HCT116 (cell line): ENCODE measurements at regions not wholly inside any gene's neighbourhood (a gene's known extent, or its start where the extent isn't known, plus 50 kb on each side); places are given as distances from the start of the nearest gene placed in this dataset.

Experiments used
- ATAC-seq: fragments of 200-7000 bp; cut with Tn5 transposase; 2 replicates; pipeline ENCODE4 v1.9.1; 2020; ENCODE audit warnings: mild to moderate bottlenecking, moderate library complexity
- BruUV-seq: library from RNA; stranded (reverse); fragments of 400-500 nt; replicated peaks from 2 replicates; lab custom pipeline; 2021; lab: Mats Ljungman, UMichigan
- CTCF ChIA-PET: fragments of 300-600 bp; sonication (Branson Sonifier 250); formaldehyde crosslinking; loops from one replicate; lab custom pipeline; 2021; ENCODE audit warnings: antibody characterized with exemption; lab: Charles Lee
- POLR2A ChIA-PET: fragments of 300-600, 350-600 bp; sonication (Branson Sonifier 250); formaldehyde crosslinking; loops from one replicate; lab custom pipeline; 2021; ENCODE audit warnings: antibody characterized with exemption; lab: Charles Lee
- RAD21 ChIA-PET, 2 experiments: fragments of 300-600 bp; sonication (Branson Sonifier 250); formaldehyde crosslinking; loops; one replicate each; lab custom pipeline; 2023; ENCODE audit warnings: low total read pairs in 2 of 2; ENCODE audit not compliant: uncharacterized antibody in 2 of 2, unreplicated experiment in 2 of 2, low non-redundant PET in 1 of 2; lab: Charles Lee
- DNase-seq: peaks from one replicate; pipeline ENCODE4 v3.0.0-alpha.2; 2010; ENCODE audit warnings: low read depth, low spot score
- H2AFZ ChIP-seq: fragments of 200-600 bp; shearing (Covaris generic), sonication (generic); 2 replicates; pipeline ENCODE4 v1.6.1; 2017; ENCODE audit warnings: low read depth, mixed run types, mixed read lengths, antibody characterized with exemption, low read length; ENCODE audit not compliant: poor library complexity, severe bottlenecking
- H3K27ac ChIP-seq: 2 replicates; pipeline ENCODE4 v1.5.1; 2012; ENCODE audit warnings: low read depth, low read length
- H3K27me3 ChIP-seq: fragments of 200-600 bp; sonication (generic); 2 replicates; pipeline ENCODE4 v1.6.1; 2016; ENCODE audit warnings: mixed run types, low read length, mixed read lengths; ENCODE audit not compliant: insufficient read depth
- H3K36me3 ChIP-seq, 2 experiments: fragments of 200-500 bp in 1 of 2; fragments of 200-600 bp in 1 of 2; sonication (Bioruptor generic) in 1 of 2; sonication (generic) in 1 of 2; 2 replicates each; pipeline versions ENCODE4 v1.5.1 to v1.6.1; 2014 to 2016; ENCODE audit warnings: low read length in 2 of 2, inconsistent platforms in 1 of 2, mixed read lengths in 1 of 2, mixed run types in 1 of 2; ENCODE audit not compliant: insufficient read depth in 2 of 2, control insufficient read depth in 1 of 2
- H3K4me1 ChIP-seq, 2 experiments: fragments of 200-600 bp in 1 of 2; sonication (generic) in 1 of 2; 2 replicates each; pipeline versions ENCODE4 v1.5.1 to v1.6.1; 2012 to 2017; ENCODE audit warnings: low read length in 2 of 2, inconsistent platforms in 1 of 2, mild to moderate bottlenecking in 1 of 2, mixed read lengths in 1 of 2, mixed run types in 1 of 2, moderate library complexity in 1 of 2; ENCODE audit not compliant: insufficient read depth in 2 of 2, control insufficient read depth in 1 of 2
- H3K4me2 ChIP-seq: fragments of 200-600 bp; sonication (generic); 2 replicates; pipeline ENCODE4 v1.6.1; 2017; ENCODE audit warnings: mixed run types, low read length, mixed read lengths
- H3K4me3 ChIP-seq, 2 experiments: fragments of 200-600 bp in 1 of 2; sonication (generic) in 1 of 2; replicated peaks in 1 of 2; 2 replicates each; pipeline ENCODE4 v1.5.1; 2011 to 2016; ENCODE audit warnings: low read length in 2 of 2, control low read depth in 1 of 2, low read depth in 1 of 2, mild to moderate bottlenecking in 1 of 2, mixed read lengths in 1 of 2, mixed run types in 1 of 2
- H3K79me2 ChIP-seq: fragments of 200-600 bp; sonication (generic); 2 replicates; pipeline ENCODE4 v1.6.1; 2017; ENCODE audit warnings: mild to moderate bottlenecking, mixed run types, low read length, moderate library complexity, mixed read lengths; ENCODE audit not compliant: insufficient read depth
- H3K9ac ChIP-seq: fragments of 200-600 bp; sonication (generic); 2 replicates; pipeline ENCODE4 v1.6.1; 2016; ENCODE audit warnings: low read length, mixed read lengths
- H3K9me2 ChIP-seq: fragments of 200-600 bp; sonication (generic), shearing (Covaris generic); 2 replicates; pipeline ENCODE4 v1.6.1; 2017; ENCODE audit warnings: mixed run types, mild to moderate bottlenecking, moderate library complexity; ENCODE audit not compliant: insufficient read depth
- H3K9me3 ChIP-seq, 2 experiments: fragments of 200-500 bp in 1 of 2; fragments of 200-600 bp in 1 of 2; sonication (Bioruptor generic) in 1 of 2; sonication (generic) in 1 of 2; 2 replicates each; pipeline ENCODE4 v1.6.1; 2014 to 2017; ENCODE audit warnings: low read length in 2 of 2, mixed read lengths in 2 of 2, inconsistent platforms in 1 of 2, low read depth in 1 of 2, mild to moderate bottlenecking in 1 of 2, mixed run types in 1 of 2, moderate library complexity in 1 of 2; ENCODE audit not compliant: control insufficient read depth in 1 of 2, insufficient read depth in 1 of 2
- H4K20me1 ChIP-seq: fragments of 200-600 bp; sonication (generic), shearing (Covaris generic); 2 replicates; pipeline ENCODE4 v1.6.1; 2017; ENCODE audit warnings: mixed run types, mild to moderate bottlenecking, moderate library complexity; ENCODE audit not compliant: insufficient read depth
- CBX3 ChIP-seq: IDR thresholded peaks from 2 replicates; pipeline ENCODE4 v1.6.1; 2012; ENCODE audit warnings: low read depth
- EGR1 ChIP-seq: IDR thresholded peaks from 2 replicates; pipeline ENCODE4 v1.6.1; 2012; ENCODE audit warnings: low read depth
- EZH2 ChIP-seq: fragments of 200-600 bp; sonication (generic); IDR thresholded peaks from 2 replicates; pipeline ENCODE4 v1.6.1; 2017; ENCODE audit warnings: antibody characterized with exemption, mixed run types
- EZH2phosphoT487 ChIP-seq: fragments of 200-600 bp; IDR thresholded peaks from 2 replicates; pipeline ENCODE4 v1.6.1; 2018; ENCODE audit warnings: antibody characterized with exemption, borderline replicate concordance
- JUND ChIP-seq: IDR thresholded peaks from 2 replicates; pipeline ENCODE4 v1.6.1; 2012
- POLR2AphosphoS5 ChIP-seq: IDR thresholded peaks from 2 replicates; pipeline ENCODE4 v1.6.1; 2011; ENCODE audit warnings: mild to moderate bottlenecking, low read depth, low read length, moderate library complexity
- RAD21 ChIP-seq: IDR thresholded peaks from 2 replicates; pipeline ENCODE4 v1.6.1; 2012; ENCODE audit warnings: low read depth, mild to moderate bottlenecking
- SIN3A ChIP-seq: IDR thresholded peaks from 2 replicates; pipeline ENCODE4 v1.6.1; 2012; ENCODE audit warnings: low read depth
- SRF ChIP-seq: IDR thresholded peaks from 2 replicates; pipeline ENCODE4 v1.6.1; 2012; ENCODE audit warnings: low read depth
- YY1 ChIP-seq: IDR thresholded peaks from 2 replicates; pipeline ENCODE4 v1.6.1; 2011; ENCODE audit warnings: low read length, low read depth, moderate library complexity, mild to moderate bottlenecking; ENCODE audit not compliant: insufficient replicate concordance; ENCODE audit errors: extremely low read depth
- ZFX ChIP-seq: fragments of 450-650 bp; IDR thresholded peaks from 2 replicates; pipeline ENCODE4 v1.6.1; 2017
- ZNF274 ChIP-seq: fragments of 200-500 bp; sonication (Bioruptor generic); IDR thresholded peaks from 2 replicates; pipeline ENCODE4 v1.6.1; 2014; ENCODE audit warnings: mild to moderate bottlenecking, low read depth, low read length, inconsistent platforms
- intact Hi-C: fragments of 100-400 bp; cut with micrococcal nuclease; formaldehyde crosslinking; loops from 2 replicates; pipeline ENCODE4 v1.10.0; 2022
- TF ChIP-seq, protein P1 (sequence below), 3 experiments: fragments of 200-600 bp in 1 of 3; sonication (generic) in 1 of 3; IDR thresholded peaks in 2 of 3; conservative IDR thresholded peaks in 1 of 3; 2 replicates each; pipeline ENCODE4 v1.5.1; 2012 to 2017; ENCODE audit warnings: low read depth in 2 of 3, low read length in 2 of 3, antibody characterized with exemption in 1 of 3, borderline replicate concordance in 1 of 3, control low read depth in 1 of 3, mild to moderate bottlenecking in 1 of 3, mixed read lengths in 1 of 3, mixed run types in 1 of 3, moderate library complexity in 1 of 3; ENCODE audit not compliant: insufficient read depth in 1 of 3
- TF ChIP-seq, protein P2 (sequence below): IDR thresholded peaks from 2 replicates; pipeline ENCODE4 v1.6.1; 2012
- TF ChIP-seq, protein P3 (sequence below): IDR thresholded peaks from 2 replicates; pipeline ENCODE4 v1.6.1; 2012; ENCODE audit warnings: low read depth
- TF ChIP-seq, protein P4 (sequence below): IDR thresholded peaks from 2 replicates; pipeline ENCODE4 v1.6.1; 2012

DNA sequence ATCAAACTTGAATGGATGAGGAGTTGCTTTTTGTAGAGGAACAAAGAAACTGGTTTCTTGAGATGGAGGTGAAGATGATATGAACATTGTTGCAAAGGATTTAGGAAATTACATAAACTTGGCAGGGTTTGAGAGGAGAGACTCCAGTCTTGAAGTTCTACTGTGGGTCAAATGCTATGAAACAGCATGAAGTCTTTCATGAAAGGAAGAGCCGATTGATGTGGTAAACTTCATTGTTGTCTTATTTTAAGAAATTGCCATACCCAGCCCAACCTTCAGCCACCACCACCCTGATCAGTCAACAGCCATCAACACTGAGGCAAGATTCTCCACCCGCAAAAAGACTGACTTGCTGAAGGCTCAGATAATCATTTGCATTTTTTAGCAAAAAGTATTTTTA is 52.2 kb downstream of the SIPA1L2 start:
- ChIA-PET RAD21 (no interaction called here), POLR2A (no interaction called here)
- no peaks in the 10 kb centered on the region for H4K20me1 ChIP-seq
- no peak for TF ChIP-seq EGR1
- no peak for TF ChIP-seq YY1
- TF ChIP-seq ZFX, result no peak
- no peak for TF ChIP-seq POLR2AphosphoS5
- TF ChIP-seq, all 23 proteins: peak for 0
- CTCF ChIA-PET, result no interaction called here
- Histone ChIP-seq H3K4me3 (no peak overlapping the region), H3K27me3 (no peaks in the 10 kb centered on the region), H3K9ac (no peak overlapping the region), H3K36me3 (no peaks in the 10 kb centered on the region), H3K9me3 (no peaks in the 10 kb centered on the region), H3K9me2 (no peaks in the 10 kb centered on the region), H3K4me2 (no peak overlapping the region), H3K79me2 (no peaks in the 10 kb centered on the region), H3K4me1 (peaks cover 0 to 3% of the 10 kb centered on the region in 2 experiments; a peak in 2 of 4 replicates), H2AFZ (no peak overlapping the region), H3K27ac (no peak overlapping the region)
- ATAC-seq, result no peak
- no peak for DNase-seq
- no TSS peak for BruUV-seq
- intact Hi-C loops, result no loop called here

DNA sequence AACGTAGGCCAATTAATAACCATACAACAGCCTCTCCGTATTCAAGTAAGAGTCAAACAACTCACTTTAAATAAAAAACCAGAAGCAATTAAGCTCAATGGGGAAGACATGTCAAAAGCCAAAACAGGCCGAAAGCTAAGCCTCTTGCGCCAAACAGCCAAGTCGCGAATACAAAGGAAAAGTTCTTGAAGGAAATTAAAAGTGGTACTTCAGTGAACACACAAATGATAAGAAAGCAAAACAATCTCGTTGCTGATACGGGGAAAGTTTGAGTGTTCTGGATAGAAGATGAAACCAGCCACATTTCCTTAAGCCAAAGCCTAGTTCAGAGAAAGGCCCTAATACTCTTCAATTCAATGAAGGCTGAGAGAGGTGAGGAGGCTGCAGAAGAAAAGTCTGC is 53.4 kb downstream of the SIPA1L2 start:
- Histone ChIP-seq H3K9me2 (no peaks in the 10 kb centered on the region), H2AFZ (no peak overlapping the region), H4K20me1 (no peaks in the 10 kb centered on the region), H3K36me3 (no peaks in the 10 kb centered on the region), H3K79me2 (no peaks in the 10 kb centered on the region), H3K27me3 (no peaks in the 10 kb centered on the region), H3K4me3 (no peak overlapping the region), H3K9me3 (no peaks in the 10 kb centered on the region), H3K27ac (no peak overlapping the region), H3K9ac (no peak overlapping the region), H3K4me2 (no peak overlapping the region), H3K4me1 (peaks cover 0 to 7% of the 10 kb centered on the region in 2 experiments; a peak in 2 of 4 replicates)
- ChIA-PET CTCF (no interaction called here), RAD21 (no interaction called here), POLR2A (no interaction called here)
- TF ChIP-seq RAD21 (no peak), JUND (no peak), ZNF274 (no peak), EZH2 (no peak), POLR2AphosphoS5 (no peak), EGR1 (no peak), SRF (no peak), ZFX (no peak), CBX3 (no peak), EZH2phosphoT487 (no peak), SIN3A (no peak)
- TF ChIP-seq, protein P1, sequence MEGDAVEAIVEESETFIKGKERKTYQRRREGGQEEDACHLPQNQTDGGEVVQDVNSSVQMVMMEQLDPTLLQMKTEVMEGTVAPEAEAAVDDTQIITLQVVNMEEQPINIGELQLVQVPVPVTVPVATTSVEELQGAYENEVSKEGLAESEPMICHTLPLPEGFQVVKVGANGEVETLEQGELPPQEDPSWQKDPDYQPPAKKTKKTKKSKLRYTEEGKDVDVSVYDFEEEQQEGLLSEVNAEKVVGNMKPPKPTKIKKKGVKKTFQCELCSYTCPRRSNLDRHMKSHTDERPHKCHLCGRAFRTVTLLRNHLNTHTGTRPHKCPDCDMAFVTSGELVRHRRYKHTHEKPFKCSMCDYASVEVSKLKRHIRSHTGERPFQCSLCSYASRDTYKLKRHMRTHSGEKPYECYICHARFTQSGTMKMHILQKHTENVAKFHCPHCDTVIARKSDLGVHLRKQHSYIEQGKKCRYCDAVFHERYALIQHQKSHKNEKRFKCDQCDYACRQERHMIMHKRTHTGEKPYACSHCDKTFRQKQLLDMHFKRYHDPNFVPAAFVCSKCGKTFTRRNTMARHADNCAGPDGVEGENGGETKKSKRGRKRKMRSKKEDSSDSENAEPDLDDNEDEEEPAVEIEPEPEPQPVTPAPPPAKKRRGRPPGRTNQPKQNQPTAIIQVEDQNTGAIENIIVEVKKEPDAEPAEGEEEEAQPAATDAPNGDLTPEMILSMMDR (IDR thresholded peaks at IDR 0.05 in 2 of 3, conservative IDR thresholded peaks at IDR 0.05 in 1 of 3; ENCODE audit: borderline replicate concordance in 1 of 3, insufficient read depth in 1 of 3, low read depth in 2 of 3, low read length in 2 of 3), result no peak
- TF ChIP-seq, protein P2, sequence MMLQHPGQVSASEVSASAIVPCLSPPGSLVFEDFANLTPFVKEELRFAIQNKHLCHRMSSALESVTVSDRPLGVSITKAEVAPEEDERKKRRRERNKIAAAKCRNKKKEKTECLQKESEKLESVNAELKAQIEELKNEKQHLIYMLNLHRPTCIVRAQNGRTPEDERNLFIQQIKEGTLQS, result no peak
- TF ChIP-seq, protein P3, sequence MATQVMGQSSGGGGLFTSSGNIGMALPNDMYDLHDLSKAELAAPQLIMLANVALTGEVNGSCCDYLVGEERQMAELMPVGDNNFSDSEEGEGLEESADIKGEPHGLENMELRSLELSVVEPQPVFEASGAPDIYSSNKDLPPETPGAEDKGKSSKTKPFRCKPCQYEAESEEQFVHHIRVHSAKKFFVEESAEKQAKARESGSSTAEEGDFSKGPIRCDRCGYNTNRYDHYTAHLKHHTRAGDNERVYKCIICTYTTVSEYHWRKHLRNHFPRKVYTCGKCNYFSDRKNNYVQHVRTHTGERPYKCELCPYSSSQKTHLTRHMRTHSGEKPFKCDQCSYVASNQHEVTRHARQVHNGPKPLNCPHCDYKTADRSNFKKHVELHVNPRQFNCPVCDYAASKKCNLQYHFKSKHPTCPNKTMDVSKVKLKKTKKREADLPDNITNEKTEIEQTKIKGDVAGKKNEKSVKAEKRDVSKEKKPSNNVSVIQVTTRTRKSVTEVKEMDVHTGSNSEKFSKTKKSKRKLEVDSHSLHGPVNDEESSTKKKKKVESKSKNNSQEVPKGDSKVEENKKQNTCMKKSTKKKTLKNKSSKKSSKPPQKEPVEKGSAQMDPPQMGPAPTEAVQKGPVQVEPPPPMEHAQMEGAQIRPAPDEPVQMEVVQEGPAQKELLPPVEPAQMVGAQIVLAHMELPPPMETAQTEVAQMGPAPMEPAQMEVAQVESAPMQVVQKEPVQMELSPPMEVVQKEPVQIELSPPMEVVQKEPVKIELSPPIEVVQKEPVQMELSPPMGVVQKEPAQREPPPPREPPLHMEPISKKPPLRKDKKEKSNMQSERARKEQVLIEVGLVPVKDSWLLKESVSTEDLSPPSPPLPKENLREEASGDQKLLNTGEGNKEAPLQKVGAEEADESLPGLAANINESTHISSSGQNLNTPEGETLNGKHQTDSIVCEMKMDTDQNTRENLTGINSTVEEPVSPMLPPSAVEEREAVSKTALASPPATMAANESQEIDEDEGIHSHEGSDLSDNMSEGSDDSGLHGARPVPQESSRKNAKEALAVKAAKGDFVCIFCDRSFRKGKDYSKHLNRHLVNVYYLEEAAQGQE, result no peak
- TF ChIP-seq, protein P4, sequence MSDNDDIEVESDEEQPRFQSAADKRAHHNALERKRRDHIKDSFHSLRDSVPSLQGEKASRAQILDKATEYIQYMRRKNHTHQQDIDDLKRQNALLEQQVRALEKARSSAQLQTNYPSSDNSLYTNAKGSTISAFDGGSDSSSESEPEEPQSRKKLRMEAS, result no peak
- no TSS peak for BruUV-seq
- DNase-seq (no peak), ATAC-seq (no peak)
- intact Hi-C loops, result no loop called here
